Natural killer cell treated with Interleukin-12 subunit alpha and Interleukin-12 subunit beta and Interleukin-15 and Interleukin-18, amount 100 ng/mL, for 72 hours (primary cell): ENCODE measurements at regions not wholly inside any gene's neighbourhood (a gene's known extent, or its start where the extent isn't known, plus 50 kb on each side); places are given as distances from the start of the nearest gene placed in this dataset.
"Not testable (repeated sequence)": the region's sequence is repeated elsewhere in the genome, so short reads cannot be mapped to it uniquely, and the experiment has no call there.

ENCODE experiments used
- ATAC-seq, 2 donors: fragments of 150-1000 bp; cut with Tn5 transposase in 1 of 2; sonication (Bioruptor Pico), chemical (Tn5 transposase) in 1 of 2; 2 replicates each; pipeline ENCODE4 v1.10.0; 2021
- DNase-seq: peaks from one replicate; pipeline ENCODE4 v3.0.0; 2022; ENCODE audit warnings: low spot score
- H3K27ac Mint-ChIP-seq, 2 donors: 1 replicate in 1 of 2; 2 replicates in 1 of 2; pipeline ENCODE4 v1.8.0; 2022; ENCODE audit warnings: mixed read lengths in 2 of 2, mild to moderate bottlenecking in 1 of 2, moderate library complexity in 1 of 2
- H3K27me3 Mint-ChIP-seq, 2 donors: 1 replicate in 1 of 2; 2 replicates in 1 of 2; pipeline ENCODE4 v1.8.0; 2022; ENCODE audit warnings: mixed read lengths in 2 of 2
- H3K36me3 Mint-ChIP-seq: one replicate; pipeline ENCODE4 v1.8.0; 2022; ENCODE audit warnings: mixed read lengths
- H3K4me1 Mint-ChIP-seq, 2 donors: 1 replicate in 1 of 2; 2 replicates in 1 of 2; pipeline ENCODE4 v1.8.0; 2022; ENCODE audit warnings: low read depth in 2 of 2, mixed read lengths in 2 of 2, mild to moderate bottlenecking in 1 of 2
- H3K4me3 Mint-ChIP-seq: one replicate; pipeline ENCODE4 v1.8.0; 2022; ENCODE audit warnings: mixed read lengths
- H3K9me3 Mint-ChIP-seq: 2 replicates; pipeline ENCODE4 v1.8.0; 2022; ENCODE audit warnings: mixed read lengths

DNA sequence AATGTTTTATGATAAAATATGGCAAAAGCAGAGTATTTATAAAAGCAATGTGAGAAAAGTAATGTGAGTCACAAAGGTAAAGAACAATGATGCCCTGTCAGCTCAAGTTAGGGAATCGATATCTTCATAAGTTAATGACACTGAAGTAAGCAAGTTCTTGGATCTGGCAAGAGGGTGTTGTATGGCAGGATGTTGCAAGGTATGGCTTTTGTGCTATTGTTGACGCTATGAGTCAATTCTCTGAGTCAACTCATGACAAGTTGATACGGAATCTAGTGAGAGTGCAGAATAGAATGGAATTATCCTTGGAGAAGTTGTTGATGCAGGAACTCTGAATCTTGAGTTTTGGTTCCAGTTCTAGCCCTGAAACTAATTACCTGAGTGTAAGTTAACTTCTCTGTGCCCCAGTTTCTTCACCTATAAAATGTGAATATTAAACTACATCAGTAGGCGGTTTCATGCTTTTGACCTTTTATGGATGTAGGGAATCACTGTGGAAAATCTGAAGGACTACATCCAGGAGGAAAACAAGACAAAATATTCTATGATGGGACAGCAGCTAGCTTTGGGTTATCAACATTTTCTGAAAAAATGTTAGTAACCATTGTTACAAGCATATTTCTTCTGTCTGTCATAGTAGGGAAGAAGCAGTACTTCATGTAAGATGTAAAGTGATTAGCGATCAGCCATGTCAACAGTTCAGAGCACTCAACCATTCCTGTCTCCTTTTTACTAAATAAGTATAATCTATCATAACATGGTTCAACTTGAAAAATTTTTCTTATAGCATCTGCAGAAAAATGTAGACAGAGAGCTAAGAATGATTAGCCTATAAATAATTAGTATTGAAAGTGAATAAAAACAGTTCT, 96.9 kb downstream of the ATP6V1G3 start:
- Mint-ChIP-seq H3K4me3 (no peak overlapping the region), H3K27ac (no peak overlapping the region), H3K4me1 (peaks cover under 1 to 5% of the 10 kb centered on the region in 2 donors), H3K9me3 (no peaks in the 10 kb centered on the region), H3K27me3 (no peaks in the 10 kb centered on the region), H3K36me3 (no peaks in the 10 kb centered on the region)
- DNase-seq (no peak), ATAC-seq (no peak)

DNA sequence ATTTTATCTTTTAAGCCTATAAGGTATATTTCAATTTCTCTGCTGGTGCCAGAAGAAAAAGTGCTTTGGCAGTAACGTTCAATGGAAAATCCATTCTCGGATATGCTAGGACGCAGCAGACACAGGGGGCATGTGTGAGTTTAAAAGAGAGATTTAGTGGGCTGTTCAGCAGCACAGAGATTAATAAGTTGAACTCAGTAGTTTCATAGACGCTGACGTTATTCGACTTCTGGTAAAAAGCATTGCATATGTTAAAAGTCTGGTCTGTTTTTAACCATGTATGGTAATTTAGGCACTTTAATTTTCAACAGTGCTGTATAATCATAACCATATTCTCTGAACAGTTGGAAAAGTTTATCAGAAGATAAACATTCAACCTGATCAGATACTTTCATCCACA, 99.6 kb downstream of the ATP6V1G3 start:
- H3K4me3 Mint-ChIP-seq: no peak overlapping the region
- H3K36me3 Mint-ChIP-seq: no peaks in the 10 kb centered on the region
- no peak overlapping the region for H3K27ac Mint-ChIP-seq
- H3K27me3 Mint-ChIP-seq: peaks cover 0 to 8% of the 10 kb centered on the region in 2 donors
- H3K9me3 Mint-ChIP-seq: no peaks in the 10 kb centered on the region
- DNase-seq (no peak), ATAC-seq (no peak)
- H3K4me1 Mint-ChIP-seq: no peaks in the 10 kb centered on the region

DNA sequence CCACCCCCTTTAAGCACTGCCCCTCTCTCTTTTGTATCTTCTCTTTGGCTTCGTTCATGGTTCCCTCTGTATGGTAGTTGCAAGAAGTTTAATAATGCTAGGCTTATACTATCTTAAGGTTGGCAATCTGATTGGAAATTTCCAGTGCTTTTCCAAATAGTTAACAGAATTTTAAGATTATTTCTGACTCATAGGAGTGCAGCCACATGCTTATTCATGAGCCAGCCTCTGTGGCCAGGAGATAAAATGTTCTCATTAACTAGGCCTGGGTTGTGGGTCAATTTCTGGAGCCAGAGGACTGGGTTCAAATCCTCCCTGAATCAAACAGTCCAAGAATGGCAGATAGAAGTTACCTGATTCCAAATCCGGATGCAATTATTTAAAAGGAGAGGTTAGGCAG, 103.1 kb downstream of the ATP6V1G3 start:
- no peak for ATAC-seq
- peaks cover 10% of the 10 kb centered on the region for H3K36me3 Mint-ChIP-seq
- no peaks in the 10 kb centered on the region for H3K9me3 Mint-ChIP-seq
- H3K4me3 Mint-ChIP-seq: no peak overlapping the region
- no peaks in the 10 kb centered on the region for H3K4me1 Mint-ChIP-seq
- H3K27me3 Mint-ChIP-seq: peaks cover 7 to 15% of the 10 kb centered on the region in 2 donors
- no peak overlapping the region for H3K27ac Mint-ChIP-seq
- no peak for DNase-seq

GRCh38 chr1:198436276-198436675, 104.2 kb downstream of the ATP6V1G3 start:
- no peak overlapping the region for H3K4me3 Mint-ChIP-seq
- no peak overlapping the region for H3K27ac Mint-ChIP-seq
- DNase-seq (no peak), ATAC-seq (no peak)
- peaks cover 7 to 15% of the 10 kb centered on the region in 2 donors for H3K27me3 Mint-ChIP-seq
- peaks cover 20% of the 10 kb centered on the region for H3K36me3 Mint-ChIP-seq
- H3K9me3 Mint-ChIP-seq: peaks cover 5% of the 10 kb centered on the region
- H3K4me1 Mint-ChIP-seq: no peaks in the 10 kb centered on the region

DNA sequence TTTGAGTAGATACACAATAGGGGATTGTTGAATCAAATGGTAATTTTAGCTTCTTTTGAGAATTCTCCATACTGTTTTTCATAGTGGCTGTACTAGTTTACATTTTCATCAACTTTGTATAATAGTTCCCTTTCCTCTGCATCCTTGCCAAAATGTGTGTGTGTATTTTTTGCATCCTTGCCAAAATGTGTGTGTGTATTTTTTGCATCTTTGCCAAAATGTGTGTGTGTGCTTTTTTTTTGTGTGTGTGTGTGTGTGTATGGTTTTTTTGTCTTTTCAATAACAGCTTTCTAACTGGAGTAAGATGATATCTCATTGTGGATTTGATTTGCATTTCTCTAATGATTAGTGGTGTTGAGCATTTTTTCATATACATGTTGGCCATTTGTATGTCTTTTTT, 105.4 kb downstream of the ATP6V1G3 start:
- H3K4me1 Mint-ChIP-seq: no peaks in the 10 kb centered on the region
- no peak for ATAC-seq
- peaks cover 21% of the 10 kb centered on the region for H3K36me3 Mint-ChIP-seq
- DNase-seq: no peak
- H3K27me3 Mint-ChIP-seq: peaks cover 7 to 15% of the 10 kb centered on the region in 2 donors
- H3K4me3 Mint-ChIP-seq: no peak overlapping the region
- H3K9me3 Mint-ChIP-seq: peaks cover 5% of the 10 kb centered on the region
- no peak overlapping the region for H3K27ac Mint-ChIP-seq

- Mint-ChIP-seq H3K9me3 (no peaks in the 10 kb centered on the region), H3K27me3 (peaks cover 7 to 18% of the 10 kb centered on the region in 2 donors), H3K27ac (no peak overlapping the region), H3K4me1 (no peaks in the 10 kb centered on the region), H3K36me3 (no peaks in the 10 kb centered on the region), H3K4me3 (no peak overlapping the region)
- ATAC-seq: no peak
- DNase-seq: no peak
These were observed 116.0 kb downstream of the ATP6V1G3 start for GRCh38 chr1:198424441-198424840.

- no peak overlapping the region for H3K27ac Mint-ChIP-seq
- no peaks in the 10 kb centered on the region for H3K9me3 Mint-ChIP-seq
- ATAC-seq: no peak
- H3K27me3 Mint-ChIP-seq: peaks cover 7 to 18% of the 10 kb centered on the region in 2 donors
- H3K36me3 Mint-ChIP-seq: no peaks in the 10 kb centered on the region
- no peaks in the 10 kb centered on the region for H3K4me1 Mint-ChIP-seq
- no peak overlapping the region for H3K4me3 Mint-ChIP-seq
- DNase-seq: no peak
These were observed 116.8 kb downstream of the ATP6V1G3 start for GRCh38 chr1:198423673-198424072.

DNA sequence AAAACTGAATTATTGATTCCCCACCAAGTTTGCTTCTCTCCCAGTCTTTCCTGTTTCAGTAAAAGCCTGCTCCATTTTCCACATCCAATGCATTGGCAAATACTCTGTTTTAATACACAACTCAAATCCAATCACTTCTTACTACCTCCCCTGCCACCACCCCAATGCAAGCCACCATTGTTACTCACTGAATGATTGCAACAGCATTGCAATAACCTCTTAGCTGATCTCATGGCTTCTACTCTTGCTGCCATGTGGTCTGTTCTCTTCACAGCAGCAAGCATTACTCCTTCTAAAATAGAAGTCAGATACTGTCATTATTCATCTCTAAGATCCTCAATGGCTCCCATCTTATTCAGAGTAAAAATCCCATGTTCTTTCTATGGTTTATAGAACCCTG, 123.4 kb downstream of the ATP6V1G3 start:
- H3K36me3 Mint-ChIP-seq: no peaks in the 10 kb centered on the region
- peaks cover 2% of the 10 kb centered on the region for H3K9me3 Mint-ChIP-seq
- H3K27ac Mint-ChIP-seq: no peak overlapping the region
- DNase-seq (no peak), ATAC-seq (no peak)
- no peak overlapping the region for H3K4me3 Mint-ChIP-seq
- H3K4me1 Mint-ChIP-seq: no peaks in the 10 kb centered on the region
- H3K27me3 Mint-ChIP-seq: peaks cover 12 to 24% of the 10 kb centered on the region in 2 donors

- Mint-ChIP-seq H3K9me3 (peaks cover 2% of the 10 kb centered on the region), H3K27ac (no peak overlapping the region), H3K36me3 (no peaks in the 10 kb centered on the region), H3K4me3 (no peak overlapping the region), H3K4me1 (no peaks in the 10 kb centered on the region), H3K27me3 (peaks cover 10 to 24% of the 10 kb centered on the region in 2 donors)
- ATAC-seq: no peak
- DNase-seq: no peak
These were observed 124.2 kb downstream of the ATP6V1G3 start for GRCh38 chr1:198416296-198416695.

GRCh38 chr1:198411240-198411639, 129.2 kb downstream of the ATP6V1G3 start:
- no peak overlapping the region for H3K27ac Mint-ChIP-seq
- peaks cover 0 to 10% of the 10 kb centered on the region in 2 donors for H3K27me3 Mint-ChIP-seq
- no peaks in the 10 kb centered on the region for H3K4me1 Mint-ChIP-seq
- peaks cover 2% of the 10 kb centered on the region for H3K9me3 Mint-ChIP-seq
- no peak overlapping the region for H3K4me3 Mint-ChIP-seq
- H3K36me3 Mint-ChIP-seq: peaks cover 10% of the 10 kb centered on the region
- ATAC-seq (no peak), DNase-seq (no peak)

DNA sequence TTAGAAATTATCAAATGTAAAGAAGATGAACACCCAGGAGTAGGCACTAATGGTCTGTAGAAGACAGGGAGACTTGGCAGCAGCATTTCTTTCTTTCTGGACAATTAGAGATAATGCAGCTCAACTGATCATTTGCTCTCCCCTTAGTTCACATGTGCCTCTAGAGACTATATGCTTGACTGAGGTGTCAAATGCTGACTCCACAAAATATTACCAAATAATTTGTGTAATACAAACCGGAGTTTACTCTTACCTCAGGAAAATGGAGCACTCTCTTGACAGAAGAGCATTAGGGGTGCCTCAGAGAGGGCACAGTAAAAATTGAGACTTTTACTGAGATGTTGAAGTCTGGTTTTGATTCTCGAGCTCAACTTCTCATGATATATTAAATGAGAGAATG, 131.8 kb downstream of the ATP6V1G3 start:
- ATAC-seq (no peak), DNase-seq (no peak)
- Mint-ChIP-seq H3K27ac (no peak overlapping the region), H3K9me3 (no peaks in the 10 kb centered on the region), H3K4me1 (no peaks in the 10 kb centered on the region), H3K27me3 (peaks cover 0 to under 1% of the 10 kb centered on the region in 2 donors), H3K4me3 (no peak overlapping the region), H3K36me3 (peaks cover 10% of the 10 kb centered on the region)

- H3K9me3 Mint-ChIP-seq, H3K36me3 Mint-ChIP-seq, H3K27ac Mint-ChIP-seq, ATAC-seq, H3K4me3 Mint-ChIP-seq, DNase-seq, H3K4me1 Mint-ChIP-seq: not testable (repeated sequence)
- H3K27me3 Mint-ChIP-seq: peaks cover 4 to 14% of the 10 kb centered on the region in 2 donors
These were observed 135.8 kb downstream of the ATP6V1G3 start for GRCh38 chr1:198404632-198405031.

DNA sequence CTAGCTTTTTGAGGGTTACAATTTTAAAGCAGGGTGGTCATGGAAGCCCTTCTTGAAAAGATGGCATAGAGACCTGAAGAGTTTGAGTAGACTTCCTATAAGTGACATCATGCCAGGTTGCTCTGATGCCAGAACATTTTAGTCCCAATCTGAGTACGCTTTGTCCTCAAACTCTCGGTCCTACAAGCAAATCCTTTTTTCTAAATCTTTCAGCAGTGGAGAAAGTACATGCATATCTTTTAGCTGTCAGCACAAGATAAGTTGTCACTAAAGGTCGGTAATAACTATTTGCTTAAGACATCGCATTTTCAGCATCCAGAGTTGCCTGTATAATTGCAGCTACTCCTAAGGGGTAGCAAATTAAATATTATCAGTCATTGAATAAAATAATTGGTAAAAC, 140.4 kb downstream of the ATP6V1G3 start:
- H3K9me3 Mint-ChIP-seq: no peaks in the 10 kb centered on the region
- DNase-seq (no peak), ATAC-seq (no peak)
- no peaks in the 10 kb centered on the region for H3K4me1 Mint-ChIP-seq
- peaks cover 10 to 27% of the 10 kb centered on the region in 2 donors for H3K27me3 Mint-ChIP-seq
- no peak overlapping the region for H3K4me3 Mint-ChIP-seq
- H3K27ac Mint-ChIP-seq: no peak overlapping the region
- H3K36me3 Mint-ChIP-seq: no peaks in the 10 kb centered on the region

GRCh38 chr1:198399452-198399851, 141.0 kb downstream of the ATP6V1G3 start:
- Mint-ChIP-seq H3K27me3 (peaks cover 10 to 27% of the 10 kb centered on the region in 2 donors), H3K27ac (no peak overlapping the region), H3K4me3 (no peak overlapping the region), H3K4me1 (no peaks in the 10 kb centered on the region), H3K36me3 (no peaks in the 10 kb centered on the region), H3K9me3 (no peaks in the 10 kb centered on the region)
- DNase-seq (no peak), ATAC-seq (no peak)
